ENCODE measurements at regions not wholly inside any gene's neighbourhood (a gene's known extent, or its start where the extent isn't known, plus 50 kb on each side); places are given as distances from the start of the nearest gene placed in this dataset.
"Not testable (repeated sequence)": the region's sequence is repeated elsewhere in the genome, so short reads cannot be mapped to it uniquely, and the experiment has no call there.

DNA sequence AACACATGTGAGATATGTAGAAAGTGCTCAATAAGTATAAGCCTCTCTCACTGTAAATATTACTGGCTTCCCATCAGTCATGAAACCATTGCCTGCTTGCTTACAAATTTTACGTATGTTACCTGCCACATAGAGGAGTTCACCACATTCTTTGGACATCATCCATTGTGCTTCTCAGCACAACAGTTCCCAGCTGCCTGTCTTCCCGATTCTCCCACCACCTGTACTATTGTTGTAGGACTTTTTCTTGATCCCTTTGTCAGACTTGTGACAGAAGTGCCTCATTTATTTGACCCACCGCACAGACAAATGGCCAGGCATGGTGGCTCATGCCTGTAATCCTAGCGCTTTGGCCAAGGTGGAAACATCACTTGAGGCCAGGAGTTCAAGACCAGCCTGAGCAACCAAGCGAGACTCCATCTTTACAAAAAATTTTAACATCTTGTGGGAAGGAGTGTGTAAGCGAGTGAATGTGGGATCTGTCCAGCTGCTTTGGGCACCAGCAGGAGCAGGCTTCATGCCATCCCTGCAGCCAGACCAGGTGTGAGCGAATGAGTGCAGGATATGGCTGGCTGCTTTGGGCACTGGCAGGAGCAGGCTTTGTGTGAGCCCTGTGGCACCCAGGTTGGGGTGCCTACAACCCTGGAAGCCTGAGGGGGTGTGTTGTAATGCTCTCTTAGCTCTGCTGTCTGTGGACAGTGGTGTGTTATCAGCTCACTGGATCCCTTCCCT lies 139.9 kb upstream of the ELL2 start:
- no peaks in the 10 kb centered on the region for H3K27me3 ChIP-seq (replicated peaks; ENCODE audit: insufficient read depth)
- no peaks in the 10 kb centered on the region for H3K36me3 ChIP-seq
- TF ChIP-seq, protein P1, sequence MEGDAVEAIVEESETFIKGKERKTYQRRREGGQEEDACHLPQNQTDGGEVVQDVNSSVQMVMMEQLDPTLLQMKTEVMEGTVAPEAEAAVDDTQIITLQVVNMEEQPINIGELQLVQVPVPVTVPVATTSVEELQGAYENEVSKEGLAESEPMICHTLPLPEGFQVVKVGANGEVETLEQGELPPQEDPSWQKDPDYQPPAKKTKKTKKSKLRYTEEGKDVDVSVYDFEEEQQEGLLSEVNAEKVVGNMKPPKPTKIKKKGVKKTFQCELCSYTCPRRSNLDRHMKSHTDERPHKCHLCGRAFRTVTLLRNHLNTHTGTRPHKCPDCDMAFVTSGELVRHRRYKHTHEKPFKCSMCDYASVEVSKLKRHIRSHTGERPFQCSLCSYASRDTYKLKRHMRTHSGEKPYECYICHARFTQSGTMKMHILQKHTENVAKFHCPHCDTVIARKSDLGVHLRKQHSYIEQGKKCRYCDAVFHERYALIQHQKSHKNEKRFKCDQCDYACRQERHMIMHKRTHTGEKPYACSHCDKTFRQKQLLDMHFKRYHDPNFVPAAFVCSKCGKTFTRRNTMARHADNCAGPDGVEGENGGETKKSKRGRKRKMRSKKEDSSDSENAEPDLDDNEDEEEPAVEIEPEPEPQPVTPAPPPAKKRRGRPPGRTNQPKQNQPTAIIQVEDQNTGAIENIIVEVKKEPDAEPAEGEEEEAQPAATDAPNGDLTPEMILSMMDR (IDR thresholded peaks at IDR 0.05) = no peak
- ATAC-seq (ENCODE audit: insufficient number of reproducible peaks, low FRiP score, low read depth) (no peak), DNase-seq (ENCODE audit: low spot score) (no peak)
- no peaks in the 10 kb centered on the region for H3K9me3 ChIP-seq
- H3K4me1 ChIP-seq (ENCODE audit: control insufficient read depth in 1 of 2, low read depth in 2 of 2) = peaks cover 0 to 3% of the 10 kb centered on the region in 2 donors
- no peak overlapping the region for H3K4me3 ChIP-seq
- H3K27ac ChIP-seq = no peak overlapping the region

- not testable (repeated sequence) for ATAC-seq (ENCODE audit: insufficient number of reproducible peaks, low FRiP score, low read depth); H3K27me3 ChIP-seq (replicated peaks; ENCODE audit: insufficient read depth); H3K27ac ChIP-seq; H3K4me3 ChIP-seq; H3K36me3 ChIP-seq; DNase-seq (ENCODE audit: low spot score); H3K9me3 ChIP-seq
- H3K4me1 ChIP-seq (ENCODE audit: control insufficient read depth in 1 of 2, low read depth in 2 of 2) = peaks cover 15 to 24% of the 10 kb centered on the region in 2 donors
Measured at GRCh38 chr5:96097488-96097887, 135.8 kb upstream of the ELL2 start.

- no peak for ATAC-seq (ENCODE audit: insufficient number of reproducible peaks, low FRiP score, low read depth)
- H3K27ac ChIP-seq = no peak overlapping the region
- H3K4me3 ChIP-seq = no peak overlapping the region
- H3K27me3 ChIP-seq (replicated peaks; ENCODE audit: insufficient read depth) = no peaks in the 10 kb centered on the region
- DNase-seq (ENCODE audit: low spot score) = no peak
- TF ChIP-seq, protein P1 (IDR thresholded peaks at IDR 0.05) = no peak
- H3K9me3 ChIP-seq = no peaks in the 10 kb centered on the region
- no peaks in the 10 kb centered on the region for H3K36me3 ChIP-seq
- H3K4me1 ChIP-seq (ENCODE audit: control insufficient read depth in 1 of 2, low read depth in 2 of 2) = peaks cover 15 to 21% of the 10 kb centered on the region in 2 donors
Measured at GRCh38 chr5:96096724-96097123, 135.1 kb upstream of the ELL2 start.

- ATAC-seq (ENCODE audit: insufficient number of reproducible peaks, low FRiP score, low read depth) (no peak), DNase-seq (ENCODE audit: low spot score) (no peak)
- Histone ChIP-seq H3K9me3 (no peaks in the 10 kb centered on the region), H3K27ac (peak overlapping the region in 1 of 2 donors; percentile 21), H3K27me3 (replicated peaks; ENCODE audit: insufficient read depth) (no peaks in the 10 kb centered on the region), H3K36me3 (no peaks in the 10 kb centered on the region), H3K4me1 (ENCODE audit: control insufficient read depth in 1 of 2, low read depth in 2 of 2) (peaks cover 15 to 27% of the 10 kb centered on the region in 2 donors), H3K4me3 (no peak overlapping the region)
- TF ChIP-seq, protein P1 (IDR thresholded peaks at IDR 0.05) = no peak
Measured at GRCh38 chr5:96094904-96095303, 133.3 kb upstream of the ELL2 start.

DNA sequence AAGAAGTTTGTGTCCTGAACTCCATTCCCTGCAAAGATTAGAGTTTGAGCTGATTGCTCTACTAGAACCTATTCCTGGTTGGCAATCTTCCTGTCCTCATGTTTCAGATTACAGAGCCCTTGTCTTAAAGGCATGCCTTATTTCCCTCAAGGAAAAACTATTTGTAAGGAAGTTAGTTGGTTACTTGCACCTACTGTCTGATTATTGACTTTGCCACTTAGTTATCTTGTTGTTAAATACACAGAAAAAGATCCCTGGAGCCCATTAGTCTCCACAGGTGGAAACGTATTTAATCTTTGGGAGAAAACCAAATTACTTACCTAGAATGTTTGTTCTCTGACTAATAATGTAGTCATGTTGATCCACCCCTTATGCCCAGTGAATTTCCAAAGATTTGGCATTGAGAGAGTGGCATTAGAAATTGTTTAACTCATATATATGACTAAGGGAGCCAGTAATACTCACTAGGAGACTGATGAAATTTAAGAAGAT lies 132.3 kb upstream of the ELL2 start:
- no peak for DNase-seq (ENCODE audit: low spot score)

More for the DNA sequence above, 132.3 kb upstream of the ELL2 start:
- H3K27me3 ChIP-seq (replicated peaks; ENCODE audit: insufficient read depth) = no peaks in the 10 kb centered on the region
- H3K9me3 ChIP-seq = no peaks in the 10 kb centered on the region
- no peak overlapping the region for H3K4me3 ChIP-seq
- no peaks in the 10 kb centered on the region for H3K36me3 ChIP-seq
- no peak overlapping the region for H3K27ac ChIP-seq
- no peak for ATAC-seq (ENCODE audit: insufficient number of reproducible peaks, low FRiP score, low read depth)
- TF ChIP-seq, protein P1 (IDR thresholded peaks at IDR 0.05) = no peak
- peaks cover 15 to 27% of the 10 kb centered on the region in 2 donors for H3K4me1 ChIP-seq (ENCODE audit: control insufficient read depth in 1 of 2, low read depth in 2 of 2)

All from thoracic aorta (tissue), 2 donors.